MM.1S (cell line): ENCODE measurements at regions not wholly inside any gene's neighbourhood (a gene's known extent, or its start where the extent isn't known, plus 50 kb on each side); places are given as distances from the start of the nearest gene placed in this dataset.

Experiments
- DNase-seq: peaks from one replicate; pipeline ENCODE4 v3.0.0-alpha.2; 2015
- H2AFZ ChIP-seq: fragments of 300-600 bp; sonication (generic); 2 replicates; pipeline ENCODE4 v1.6.0; 2016; ENCODE audit warnings: antibody characterized with exemption, low read length
- H3F3A ChIP-seq: fragments of 300-600 bp; sonication (generic); 2 replicates; pipeline ENCODE4 v1.6.1; 2016; ENCODE audit warnings: mild to moderate bottlenecking, antibody characterized with exemption, low read length, moderate library complexity, mixed read lengths; ENCODE audit not compliant: insufficient read depth
- H3K27ac ChIP-seq: fragments of 300-600 bp; sonication (generic); 2 replicates; pipeline ENCODE4 v1.5.1; 2016; ENCODE audit warnings: mild to moderate bottlenecking, low read length
- H3K27me3 ChIP-seq: fragments of 300-600 bp; sonication (generic); replicated peaks from 2 replicates; pipeline ENCODE4 v1.6.0; 2016; ENCODE audit warnings: low read length; ENCODE audit not compliant: insufficient read depth
- H3K36me3 ChIP-seq: fragments of 300-600 bp; sonication (generic); replicated peaks from 2 replicates; pipeline ENCODE4 v1.6.1; 2016; ENCODE audit warnings: mild to moderate bottlenecking, low read length, mixed read lengths; ENCODE audit not compliant: insufficient read depth
- H3K4me1 ChIP-seq: fragments of 300-600 bp; sonication (generic); 2 replicates; pipeline ENCODE4 v1.6.1; 2016; ENCODE audit warnings: low read length, mixed read lengths
- H3K4me2 ChIP-seq: fragments of 300-600 bp; sonication (generic); 2 replicates; pipeline ENCODE4 v1.6.0; 2016; ENCODE audit warnings: low read depth, low read length
- H3K4me3 ChIP-seq: fragments of 300-600 bp; sonication (generic); 2 replicates; pipeline ENCODE4 v1.5.1; 2016; ENCODE audit warnings: low read length, mixed read lengths
- H3K79me2 ChIP-seq: fragments of 300-600 bp; sonication (generic); 2 replicates; pipeline ENCODE4 v1.6.1; 2016; ENCODE audit warnings: mixed run types, low read length, mixed read lengths
- H3K9ac ChIP-seq: fragments of 300-600 bp; sonication (generic); 2 replicates; pipeline ENCODE4 v1.6.1; 2016; ENCODE audit warnings: low read length, mixed read lengths
- H3K9me2 ChIP-seq: fragments of 300-600 bp; sonication (generic); replicated peaks from 2 replicates; pipeline ENCODE4 v1.6.1; 2016; ENCODE audit warnings: mild to moderate bottlenecking, low read length, mixed read lengths; ENCODE audit not compliant: insufficient read depth
- H3K9me3 ChIP-seq: fragments of 300-600 bp; sonication (generic); replicated peaks from 2 replicates; pipeline ENCODE4 v1.6.1; 2016; ENCODE audit warnings: mild to moderate bottlenecking, low read length, mixed read lengths; ENCODE audit not compliant: insufficient read depth
- H4K20me1 ChIP-seq: fragments of 300-600 bp; sonication (generic); 2 replicates; pipeline ENCODE4 v1.6.1; 2016; ENCODE audit warnings: mild to moderate bottlenecking, low read length, moderate library complexity, mixed read lengths; ENCODE audit not compliant: insufficient read depth
- EZH2 ChIP-seq: fragments of 300-600 bp; sonication (generic); optimal IDR thresholded peaks from 2 replicates; pipeline ENCODE3; 2017; ENCODE audit warnings: low read depth, mild to moderate bottlenecking, antibody characterized with exemption, low read length, mixed read lengths
- EZH2phosphoT487 ChIP-seq: fragments of 300-600 bp; sonication (generic); IDR thresholded peaks from 2 replicates; pipeline ENCODE4 v1.6.1; 2018; ENCODE audit warnings: antibody characterized with exemption, low read length
- TF ChIP-seq, protein P1 (sequence below): fragments of 300-600 bp; sonication (generic); IDR thresholded peaks from 2 replicates; pipeline ENCODE4 v1.5.1; 2016; ENCODE audit warnings: antibody characterized with exemption, low read length, mixed read lengths

DNA sequence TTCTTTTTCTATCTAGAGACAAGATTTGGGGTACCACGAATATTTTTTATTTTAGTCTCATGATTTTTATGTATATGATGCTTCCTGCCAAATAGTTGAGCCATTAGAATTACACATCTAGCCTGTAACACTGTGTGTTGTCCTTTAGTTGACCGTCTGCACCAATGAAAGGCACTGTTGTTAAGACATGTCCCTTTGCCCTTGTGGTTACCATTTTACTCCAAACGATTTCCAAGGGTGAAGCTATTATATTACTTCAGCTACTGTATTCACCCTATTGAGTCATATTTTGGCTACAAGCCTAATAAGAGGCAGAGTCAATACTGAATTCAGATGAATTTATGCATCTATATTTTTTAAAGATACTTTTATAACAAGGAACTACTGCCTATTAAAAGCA, 207.6 kb downstream of the CETN3 start:
- no peak overlapping the region for H3K4me2 ChIP-seq
- H3K4me1 ChIP-seq, result no peaks in the 10 kb centered on the region
- H2AFZ ChIP-seq, result no peak overlapping the region
- H3K27me3 ChIP-seq, result no peaks in the 10 kb centered on the region
- no peak for TF ChIP-seq EZH2
- TF ChIP-seq EZH2phosphoT487, result no peak
- TF ChIP-seq, protein P1, sequence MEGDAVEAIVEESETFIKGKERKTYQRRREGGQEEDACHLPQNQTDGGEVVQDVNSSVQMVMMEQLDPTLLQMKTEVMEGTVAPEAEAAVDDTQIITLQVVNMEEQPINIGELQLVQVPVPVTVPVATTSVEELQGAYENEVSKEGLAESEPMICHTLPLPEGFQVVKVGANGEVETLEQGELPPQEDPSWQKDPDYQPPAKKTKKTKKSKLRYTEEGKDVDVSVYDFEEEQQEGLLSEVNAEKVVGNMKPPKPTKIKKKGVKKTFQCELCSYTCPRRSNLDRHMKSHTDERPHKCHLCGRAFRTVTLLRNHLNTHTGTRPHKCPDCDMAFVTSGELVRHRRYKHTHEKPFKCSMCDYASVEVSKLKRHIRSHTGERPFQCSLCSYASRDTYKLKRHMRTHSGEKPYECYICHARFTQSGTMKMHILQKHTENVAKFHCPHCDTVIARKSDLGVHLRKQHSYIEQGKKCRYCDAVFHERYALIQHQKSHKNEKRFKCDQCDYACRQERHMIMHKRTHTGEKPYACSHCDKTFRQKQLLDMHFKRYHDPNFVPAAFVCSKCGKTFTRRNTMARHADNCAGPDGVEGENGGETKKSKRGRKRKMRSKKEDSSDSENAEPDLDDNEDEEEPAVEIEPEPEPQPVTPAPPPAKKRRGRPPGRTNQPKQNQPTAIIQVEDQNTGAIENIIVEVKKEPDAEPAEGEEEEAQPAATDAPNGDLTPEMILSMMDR, result no peak
- no peaks in the 10 kb centered on the region for H3K36me3 ChIP-seq
- no peaks in the 10 kb centered on the region for H3F3A ChIP-seq
- no peaks in the 10 kb centered on the region for H3K9me3 ChIP-seq
- no peak overlapping the region for H3K9ac ChIP-seq
- no peaks in the 10 kb centered on the region for H3K79me2 ChIP-seq
- no peaks in the 10 kb centered on the region for H3K9me2 ChIP-seq
- H3K4me3 ChIP-seq, result no peak overlapping the region
- no peaks in the 10 kb centered on the region for H4K20me1 ChIP-seq
- no peak overlapping the region for H3K27ac ChIP-seq
- no peak for DNase-seq

DNA sequence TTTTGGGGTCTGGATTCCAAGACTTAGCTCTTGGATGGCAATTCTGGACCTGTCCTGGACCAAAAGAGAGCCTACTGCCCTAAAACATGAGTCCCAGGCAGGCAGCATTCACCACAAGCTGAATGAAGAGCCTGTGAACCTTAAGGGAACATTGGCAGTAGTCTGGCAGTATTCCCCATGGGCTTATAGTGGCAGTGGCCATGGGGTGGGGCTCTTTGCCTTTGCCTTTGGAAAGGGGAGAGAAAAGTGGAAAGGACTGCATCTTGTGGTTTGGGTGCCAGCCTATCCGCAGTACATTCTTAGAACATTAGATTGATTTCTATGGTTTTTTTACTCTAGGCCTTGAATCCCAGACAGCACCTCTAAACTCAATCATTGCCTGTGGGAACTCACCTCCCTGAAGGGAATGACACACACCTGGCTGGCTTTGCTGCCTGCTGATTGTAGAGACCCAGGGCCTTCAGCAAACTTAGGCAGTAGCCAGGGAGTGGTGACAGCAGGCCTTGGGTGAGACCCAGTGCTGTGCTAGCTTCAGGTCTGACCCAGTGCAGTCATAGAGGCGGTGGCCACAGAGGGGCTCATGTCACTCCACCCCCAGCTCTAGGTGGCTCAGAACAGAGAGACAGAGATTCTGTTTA, 216.3 kb downstream of the CETN3 start:
- Histone ChIP-seq H3K4me3 (no peak overlapping the region), H3K27me3 (no peaks in the 10 kb centered on the region), H3F3A (no peaks in the 10 kb centered on the region), H3K4me2 (no peak overlapping the region), H3K9me2 (no peaks in the 10 kb centered on the region), H3K9me3 (no peaks in the 10 kb centered on the region), H3K36me3 (no peaks in the 10 kb centered on the region), H4K20me1 (no peaks in the 10 kb centered on the region), H3K4me1 (no peaks in the 10 kb centered on the region), H3K9ac (no peak overlapping the region), H3K27ac (no peak overlapping the region), H2AFZ (no peak overlapping the region), H3K79me2 (no peaks in the 10 kb centered on the region)
- DNase-seq, result no peak
- TF ChIP-seq EZH2 (no peak), EZH2phosphoT487 (no peak)
- TF ChIP-seq, protein P1, result no peak

DNA sequence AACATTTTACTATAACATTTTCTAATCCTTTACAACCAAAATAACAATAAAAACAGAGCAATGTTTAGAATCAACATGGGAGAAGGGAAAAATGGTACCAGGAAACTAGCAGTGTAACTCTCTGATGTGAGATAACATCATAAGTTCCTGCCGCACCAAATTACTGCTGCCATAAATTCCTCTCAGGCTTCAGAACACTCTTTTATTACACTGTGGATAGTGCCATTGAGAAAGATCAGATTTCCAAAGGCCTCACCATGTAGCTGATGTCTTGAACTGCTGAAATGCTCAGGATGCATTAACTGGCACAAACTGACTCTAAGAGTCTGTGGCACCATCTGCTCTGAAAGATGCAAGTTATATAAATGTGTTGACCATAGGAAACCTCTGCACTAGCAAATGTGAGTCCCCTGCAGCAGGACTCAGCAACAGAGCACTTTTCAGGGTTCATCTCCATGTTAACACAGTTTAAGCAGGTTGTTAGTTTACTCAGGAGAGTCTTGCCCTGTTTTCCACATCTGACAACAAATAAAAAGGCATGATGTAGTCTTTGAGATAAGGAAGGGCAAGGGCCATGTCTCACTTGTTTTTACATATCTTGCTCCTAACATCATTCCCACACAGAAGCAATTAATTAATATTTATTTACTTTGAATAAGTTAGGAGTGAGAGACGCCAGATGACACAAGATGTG, 218.1 kb downstream of the CETN3 start:
- Histone ChIP-seq H3K36me3 (no peaks in the 10 kb centered on the region), H3K79me2 (no peaks in the 10 kb centered on the region), H3K9ac (no peak overlapping the region), H3F3A (no peaks in the 10 kb centered on the region), H3K4me2 (no peak overlapping the region), H3K9me2 (no peaks in the 10 kb centered on the region), H3K4me3 (no peak overlapping the region), H2AFZ (no peak overlapping the region), H3K4me1 (no peaks in the 10 kb centered on the region), H3K27me3 (no peaks in the 10 kb centered on the region), H3K9me3 (no peaks in the 10 kb centered on the region), H3K27ac (no peak overlapping the region), H4K20me1 (no peaks in the 10 kb centered on the region)
- no peak for TF ChIP-seq EZH2
- TF ChIP-seq, protein P1, result no peak
- TF ChIP-seq EZH2phosphoT487, result no peak
- no peak for DNase-seq
